GM21786 (cell line): ENCODE measurements at regions not wholly inside any gene's neighbourhood (a gene's known extent, or its start where the extent isn't known, plus 50 kb on each side); places are given as distances from the start of the nearest gene placed in this dataset.
"Not testable (repeated sequence)": the region's sequence is repeated elsewhere in the genome, so short reads cannot be mapped to it uniquely, and the experiment has no call there.

Experiments used
- ATAC-seq: cut with Tn5 transposase; IDR thresholded peaks from one replicate; pipeline ENCODE4 v1.9.1; 2021; ENCODE audit not compliant: unreplicated experiment

GRCh38 chr3:33956206-33956605 lies 157.8 kb downstream of the PDCD6IP start:
- no peak for ATAC-seq

- ATAC-seq, result no peak
Measured at GRCh38 chr3:33956776-33957175, 158.3 kb downstream of the PDCD6IP start.

- ATAC-seq, result no peak
Measured at GRCh38 chr3:33957176-33957575, 158.7 kb downstream of the PDCD6IP start.

- no peak for ATAC-seq
Measured at GRCh38 chr3:33958661-33959060, 160.2 kb downstream of the PDCD6IP start.

DNA sequence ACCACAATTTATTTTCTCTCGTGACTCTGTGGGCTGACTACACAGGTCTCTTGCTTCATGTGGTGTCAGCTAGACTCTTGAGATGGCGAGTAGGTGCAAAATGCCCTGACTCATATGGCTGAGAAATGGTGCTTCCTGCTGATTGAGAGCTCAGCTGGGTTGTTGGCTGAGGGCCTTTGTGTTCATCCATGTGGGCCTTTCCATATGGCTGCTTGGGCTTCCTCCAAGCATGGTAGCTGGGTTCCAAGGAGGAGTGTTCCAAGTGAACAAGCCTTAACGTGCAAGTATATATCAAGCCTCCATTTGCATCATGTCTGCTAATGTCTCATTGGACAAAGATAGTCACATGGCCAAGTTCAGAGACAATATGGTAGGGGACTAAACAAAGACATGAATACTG lies 164.0 kb downstream of the PDCD6IP start:
- ATAC-seq, result no peak

DNA sequence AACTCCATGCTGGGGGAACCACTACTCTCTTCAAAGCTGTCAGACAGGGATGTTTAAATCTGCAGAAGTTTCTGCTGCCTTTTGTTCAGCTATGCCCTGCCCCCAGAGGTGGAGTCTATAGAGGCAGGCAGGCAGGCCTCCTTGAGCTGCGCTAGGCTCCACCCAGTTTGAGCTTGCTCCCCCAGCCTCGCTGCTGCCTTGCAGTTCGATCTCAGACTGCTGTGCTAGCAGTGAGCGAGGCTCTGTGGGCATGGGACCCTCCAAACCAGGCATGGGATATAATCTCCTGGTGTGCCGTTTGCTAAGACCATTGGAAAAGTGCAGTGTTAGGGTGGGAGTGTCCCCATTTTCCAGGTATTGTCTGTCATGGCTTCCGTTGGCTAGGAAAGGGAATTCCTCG lies 171.8 kb downstream of the PDCD6IP start:
- ATAC-seq, result not testable (repeated sequence)

DNA sequence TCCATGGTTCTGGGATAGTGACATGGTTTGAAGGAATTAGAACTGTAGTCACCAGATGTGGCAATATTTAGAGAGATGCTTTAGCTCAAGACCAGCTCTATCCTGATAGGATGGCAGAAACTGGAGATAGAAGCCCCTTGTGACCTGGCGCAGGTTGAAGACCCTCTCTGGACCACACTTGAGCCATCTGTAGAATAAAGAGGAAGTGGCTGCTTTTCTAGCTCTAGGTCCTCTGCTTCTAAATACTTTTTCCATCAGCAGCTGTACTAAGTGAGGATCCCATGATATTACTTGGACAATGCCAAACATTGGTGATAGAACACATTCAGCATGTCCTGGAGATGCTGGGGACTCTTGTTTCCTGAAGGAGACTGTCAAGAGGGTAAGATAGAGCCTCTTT lies 172.6 kb downstream of the PDCD6IP start:
- no peak for ATAC-seq

- ATAC-seq, result no peak
Measured at GRCh38 chr3:33975463-33975862, 177.0 kb downstream of the PDCD6IP start.

GRCh38 chr3:33977227-33977626 lies 178.8 kb downstream of the PDCD6IP start:
- no peak for ATAC-seq

- ATAC-seq, result no peak
Measured at GRCh38 chr3:33980252-33980651, 181.8 kb downstream of the PDCD6IP start.

- ATAC-seq, result no peak
Measured at GRCh38 chr3:33982269-33982798, 183.9 kb downstream of the PDCD6IP start.

GRCh38 chr3:33982949-33983348 lies 184.5 kb downstream of the PDCD6IP start:
- ATAC-seq, result not testable (repeated sequence)

DNA sequence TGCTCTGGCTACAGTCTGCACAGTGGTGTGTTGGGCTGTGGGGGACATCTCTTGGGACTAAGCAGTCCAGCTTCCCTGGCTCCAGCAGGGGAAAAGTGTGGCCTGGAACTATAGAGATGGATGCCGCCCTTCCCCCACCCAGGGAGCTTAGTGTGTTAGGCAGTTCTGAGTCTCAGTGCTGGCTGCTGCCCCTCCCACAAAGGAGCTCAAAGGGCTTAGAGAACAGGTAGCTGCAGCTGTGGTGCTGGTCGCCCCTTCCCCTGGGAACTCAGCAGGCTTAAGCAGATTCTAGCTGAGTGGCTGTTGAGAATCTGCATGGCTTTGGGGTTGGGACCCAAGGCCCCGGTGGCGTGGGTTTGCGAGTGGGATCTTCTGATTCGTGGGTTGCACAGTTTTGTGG lies 190.8 kb downstream of the PDCD6IP start:
- ATAC-seq, result no peak

- ATAC-seq, result no peak
Measured at GRCh38 chr3:33991673-33992072, 193.2 kb downstream of the PDCD6IP start.

DNA sequence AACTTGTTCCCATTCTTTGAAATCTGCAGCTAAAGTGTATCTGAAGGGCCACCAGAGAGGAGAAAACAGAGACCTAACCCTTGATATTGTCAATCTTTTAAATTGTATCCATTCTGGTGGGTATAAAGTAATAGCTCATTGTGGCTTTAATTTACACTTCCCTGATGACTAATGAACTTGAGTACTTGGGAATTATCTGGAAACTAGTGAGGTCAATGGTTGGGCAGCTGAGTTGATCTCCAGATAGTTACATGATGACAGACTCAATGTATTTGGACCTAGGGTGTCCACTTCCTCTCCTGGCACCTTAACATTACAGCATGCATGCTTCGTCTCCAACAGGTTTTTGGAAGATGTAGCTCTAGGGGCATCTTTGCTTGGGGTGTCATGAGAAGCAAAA lies 195.2 kb downstream of the PDCD6IP start:
- ATAC-seq, result no peak

- ATAC-seq, result no peak
Measured at GRCh38 chr3:33994568-33994967, 196.1 kb downstream of the PDCD6IP start.

- no peak for ATAC-seq
Measured at GRCh38 chr3:34000301-34000700, 201.9 kb downstream of the PDCD6IP start.

- ATAC-seq, result no peak
Measured at GRCh38 chr3:34001022-34001421, 202.6 kb downstream of the PDCD6IP start.

- ATAC-seq, result no peak
Measured at GRCh38 chr3:34001990-34002389, 203.6 kb downstream of the PDCD6IP start.

GRCh38 chr3:34002569-34003100 lies 204.2 kb downstream of the PDCD6IP start:
- no peak for ATAC-seq

DNA sequence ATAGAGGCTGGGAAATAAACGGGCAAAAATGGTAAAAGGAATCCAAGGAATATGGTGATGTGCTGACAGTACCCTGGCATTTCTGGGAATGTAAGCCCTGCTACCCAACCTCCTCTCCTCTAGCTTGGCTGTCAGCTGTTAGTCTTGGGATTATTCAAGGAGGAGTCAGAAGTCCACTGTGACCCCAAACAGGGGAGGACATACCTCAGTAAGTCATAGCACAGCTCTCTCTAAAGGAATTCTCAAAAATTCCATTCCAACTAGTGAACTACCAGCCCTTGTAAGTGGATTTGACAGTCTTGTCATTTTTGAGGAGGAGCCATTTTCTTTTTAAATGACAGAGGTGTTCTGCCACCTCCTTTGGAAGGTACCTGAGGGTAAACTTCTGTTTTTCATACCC lies 207.5 kb downstream of the PDCD6IP start:
- ATAC-seq, result no peak

GRCh38 chr3:34008191-34008590 lies 209.8 kb downstream of the PDCD6IP start:
- peak; percentile 43 for ATAC-seq
